T-cell (primary cell): ENCODE measurements at regions not wholly inside any gene's neighbourhood (a gene's known extent, or its start where the extent isn't known, plus 50 kb on each side); places are given as distances from the start of the nearest gene placed in this dataset.
"Not testable (repeated sequence)": the region's sequence is repeated elsewhere in the genome, so short reads cannot be mapped to it uniquely, and the experiment has no call there.

ENCODE experiments used
- ATAC-seq, 4 experiments: fragments of 200-7000 bp in 3 of 4; fragments of 150-1000 bp in 1 of 4; cut with Tn5 transposase; replicated peaks in 1 of 4; 1 replicate in 3 of 4; 2 replicates in 1 of 4; pipeline ENCODE4 v1.10.0; 2021; ENCODE audit warnings: moderate library complexity in 3 of 4, mild to moderate bottlenecking in 2 of 4, moderate number of reproducible peaks in 1 of 4
- CTCF ChIA-PET, 2 donors: fragments of 300-600 bp; sonication (Branson Sonifier 250); formaldehyde crosslinking; loops; one replicate each; lab custom pipeline; 2022; ENCODE audit warnings: antibody characterized with exemption in 2 of 2; lab: Charles Lee
- POLR2A ChIA-PET, 2 donors: fragments of 300-600 bp; sonication (Branson Sonifier 250); formaldehyde crosslinking; loops; one replicate each; lab custom pipeline; 2022; ENCODE audit warnings: antibody characterized with exemption in 2 of 2; lab: Charles Lee
- DNase-seq, 35 experiments: peaks; one replicate each; pipeline versions ENCODE4 v3.0.0 to v3.0.0-alpha.2; 2013 to 2023
- H3K27ac ChIP-seq: one replicate; pipeline ENCODE4 v1.5.1; 2013; ENCODE audit warnings: low read length
- H3K27me3 ChIP-seq, 2 experiments: replicated peaks in 1 of 2; 1 replicate in 1 of 2; 2 replicates in 1 of 2; pipeline versions ENCODE4 v1.6.1 to v1.7.0; 2013; ENCODE audit warnings: low read length in 1 of 2, mixed read lengths in 1 of 2; ENCODE audit not compliant: control insufficient read depth in 2 of 2, insufficient read depth in 2 of 2; ENCODE audit errors: extremely low read depth in 1 of 2
- H3K36me3 ChIP-seq, 2 donors: 1 replicate in 1 of 2; 2 replicates in 1 of 2; pipeline versions ENCODE4 v1.6.1 to v1.7.0; 2013; ENCODE audit warnings: low read length in 1 of 2; ENCODE audit not compliant: control insufficient read depth in 2 of 2, insufficient read depth in 1 of 2; ENCODE audit errors: extremely low read depth in 1 of 2
- H3K4me1 ChIP-seq, 2 experiments: 1 replicate in 1 of 2; 2 replicates in 1 of 2; pipeline versions ENCODE4 v1.6.1 to v1.7.0; 2013; ENCODE audit warnings: low read length in 2 of 2, mixed read lengths in 1 of 2; ENCODE audit not compliant: insufficient read depth in 2 of 2, control insufficient read depth in 1 of 2; ENCODE audit errors: extremely low read depth in 1 of 2
- H3K4me3 ChIP-seq, 2 donors: 1 replicate in 1 of 2; 2 replicates in 1 of 2; pipeline versions ENCODE4 v1.5.1 to v1.7.0; 2013; ENCODE audit warnings: mild to moderate bottlenecking in 2 of 2, low read length in 1 of 2, moderate library complexity in 1 of 2; ENCODE audit not compliant: control insufficient read depth in 1 of 2; ENCODE audit errors: extremely low read depth in 1 of 2
- H3K9me3 ChIP-seq: 2 replicates; pipeline ENCODE4 v1.7.0; 2013
- H3K27ac Mint-ChIP-seq, 2 donors: one replicate each; pipeline ENCODE4 v1.8.0; 2020 to 2021; ENCODE audit warnings: mild to moderate bottlenecking in 2 of 2, mixed read lengths in 2 of 2
- H3K27me3 Mint-ChIP-seq, 2 donors: one replicate each; pipeline ENCODE4 v1.8.0; 2021 to 2022; ENCODE audit warnings: mixed read lengths in 2 of 2
- H3K36me3 Mint-ChIP-seq: one replicate; pipeline ENCODE4 v1.8.0; 2021; ENCODE audit warnings: mixed read lengths
- H3K4me1 Mint-ChIP-seq, 3 donors: one replicate each; pipeline ENCODE4 v1.8.0; 2020 to 2022; ENCODE audit warnings: mixed read lengths in 3 of 3, mild to moderate bottlenecking in 1 of 3
- H3K4me3 Mint-ChIP-seq, 3 donors: one replicate each; pipeline ENCODE4 v1.8.0; 2020 to 2022; ENCODE audit warnings: mild to moderate bottlenecking in 3 of 3, mixed read lengths in 3 of 3, moderate library complexity in 3 of 3
- H3K9me3 Mint-ChIP-seq, 3 donors: one replicate each; pipeline ENCODE4 v1.8.0; 2020 to 2022; ENCODE audit warnings: mixed read lengths in 3 of 3
- WGBS: methylation state at CpG from one replicate; pipeline ENCODE4 v1.1.5; 2013; ENCODE audit warnings: missing lambda C conversion rate; ENCODE audit not compliant: insufficient coverage; 5-methylcytosine and 5-hydroxymethylcytosine counted together

DNA sequence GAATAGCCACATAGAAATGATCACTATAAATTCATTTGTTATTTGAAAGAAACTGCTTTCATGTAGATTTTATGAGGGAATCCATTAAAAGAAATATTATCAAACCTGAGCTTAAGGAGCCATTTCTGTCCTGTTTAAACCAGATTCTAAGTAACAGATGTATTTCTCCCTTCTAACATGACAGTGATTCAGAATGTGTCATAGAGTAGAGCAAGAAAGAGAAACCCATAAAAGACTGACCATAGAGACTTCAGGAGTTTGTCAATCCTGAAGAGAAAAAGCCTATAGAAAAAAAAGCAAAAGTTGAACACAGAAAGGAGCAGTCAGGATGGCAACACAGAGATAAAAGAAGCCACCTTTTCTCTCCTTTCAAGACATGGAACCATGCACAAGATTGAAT, 390.6 kb downstream of the PRIM2 start:
- H3K36me3 ChIP-seq, POLR2A ChIA-PET, H3K4me3 Mint-ChIP-seq, H3K27ac ChIP-seq, H3K27ac Mint-ChIP-seq, H3K4me1 ChIP-seq, H3K4me3 ChIP-seq, H3K27me3 Mint-ChIP-seq, H3K9me3 Mint-ChIP-seq, H3K27me3 ChIP-seq, H3K36me3 Mint-ChIP-seq, CTCF ChIA-PET, H3K9me3 ChIP-seq, ATAC-seq, H3K4me1 Mint-ChIP-seq, DNase-seq: not testable (repeated sequence)

DNA sequence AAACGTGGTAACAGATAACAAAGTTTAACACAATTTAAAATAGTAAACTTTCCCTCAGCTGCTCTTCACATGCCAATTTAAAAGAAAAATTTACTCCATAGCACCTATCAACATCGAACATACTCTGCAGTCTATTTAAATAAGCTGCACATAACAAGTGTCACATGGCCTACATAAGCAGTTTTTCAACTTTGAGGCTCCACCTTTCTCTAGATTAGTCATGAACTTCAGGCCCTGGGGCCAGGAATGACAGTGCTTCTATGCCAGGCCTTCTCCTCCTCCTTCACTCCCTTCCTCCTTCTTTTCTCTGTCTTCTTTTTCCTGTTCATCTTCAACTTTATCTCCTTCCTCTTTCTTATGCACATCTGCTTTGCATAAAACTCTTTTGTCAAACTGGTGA, 405.1 kb downstream of the PRIM2 start:
- H3K27ac Mint-ChIP-seq, H3K27me3 ChIP-seq, H3K9me3 ChIP-seq, H3K4me3 Mint-ChIP-seq, CTCF ChIA-PET, H3K27ac ChIP-seq, H3K27me3 Mint-ChIP-seq, H3K4me1 Mint-ChIP-seq, H3K9me3 Mint-ChIP-seq, H3K36me3 ChIP-seq, H3K36me3 Mint-ChIP-seq, H3K4me3 ChIP-seq, H3K4me1 ChIP-seq, ATAC-seq, DNase-seq, POLR2A ChIA-PET: not testable (repeated sequence)
- 100% methylated on average over 1 of the region's 2 CpGs for WGBS

DNA sequence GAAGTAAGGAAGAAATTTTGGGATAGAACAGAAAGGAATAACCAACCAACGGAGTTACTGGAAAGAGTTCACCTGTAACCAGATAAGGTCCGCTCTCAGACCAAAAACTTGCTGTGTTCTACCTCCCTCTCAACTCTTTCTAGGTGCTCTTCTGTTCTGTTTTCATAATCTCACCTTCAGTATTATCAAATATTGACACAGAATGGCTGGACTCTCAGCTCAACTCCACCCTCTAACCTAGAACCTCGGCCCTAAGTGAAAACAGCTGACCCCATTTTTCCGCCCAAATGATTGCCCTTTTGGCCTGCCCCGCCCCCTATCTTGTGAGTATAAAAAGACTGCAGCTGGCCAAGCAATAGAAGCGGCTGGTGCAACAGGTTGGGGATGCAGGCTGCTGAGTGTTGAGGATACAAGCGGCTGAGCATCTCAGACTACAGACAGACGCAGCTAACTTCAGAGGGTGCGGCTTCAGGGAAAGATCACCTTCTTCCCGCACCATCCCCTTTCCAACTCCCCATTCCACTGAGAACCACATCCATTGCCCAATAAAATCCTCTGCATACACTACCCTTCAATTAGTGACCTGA, 406.5 kb downstream of the PRIM2 start:
- H3K9me3 Mint-ChIP-seq, H3K4me3 ChIP-seq, H3K27ac ChIP-seq, DNase-seq, H3K9me3 ChIP-seq, H3K27ac Mint-ChIP-seq, H3K36me3 Mint-ChIP-seq, CTCF ChIA-PET, H3K4me1 ChIP-seq, POLR2A ChIA-PET, H3K36me3 ChIP-seq, H3K27me3 Mint-ChIP-seq, ATAC-seq, H3K4me1 Mint-ChIP-seq, H3K27me3 ChIP-seq, H3K4me3 Mint-ChIP-seq: not testable (repeated sequence)
- WGBS = 94% methylated on average over 3 of the region's 10 CpGs

DNA sequence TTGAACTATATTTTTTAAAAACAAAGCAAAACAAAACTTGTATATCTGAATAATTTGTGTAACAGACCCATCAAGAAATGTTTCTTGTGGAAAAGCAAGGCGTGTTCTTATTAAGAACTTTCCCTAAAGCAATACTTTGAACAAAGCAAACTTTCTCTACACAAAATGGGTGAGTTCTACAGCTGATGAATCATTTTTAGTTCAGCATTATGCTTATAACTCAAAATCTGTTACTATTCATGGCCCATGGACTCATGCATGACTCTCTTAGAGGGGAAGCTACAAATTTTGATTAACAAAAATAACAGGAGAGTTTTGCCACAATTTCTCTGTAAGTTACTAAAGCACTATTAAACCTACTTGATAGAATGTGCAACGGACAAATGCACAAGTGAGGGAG, 412.0 kb downstream of the PRIM2 start:
- H3K9me3 Mint-ChIP-seq, H3K27me3 ChIP-seq, H3K9me3 ChIP-seq, H3K4me1 ChIP-seq, H3K27ac ChIP-seq, CTCF ChIA-PET, H3K27me3 Mint-ChIP-seq, H3K27ac Mint-ChIP-seq, H3K4me3 ChIP-seq, POLR2A ChIA-PET, H3K4me3 Mint-ChIP-seq, ATAC-seq, DNase-seq, H3K4me1 Mint-ChIP-seq, H3K36me3 ChIP-seq, H3K36me3 Mint-ChIP-seq: not testable (repeated sequence)
- WGBS = no CpG with 5 or more reads among the region's 2 CpGs

DNA sequence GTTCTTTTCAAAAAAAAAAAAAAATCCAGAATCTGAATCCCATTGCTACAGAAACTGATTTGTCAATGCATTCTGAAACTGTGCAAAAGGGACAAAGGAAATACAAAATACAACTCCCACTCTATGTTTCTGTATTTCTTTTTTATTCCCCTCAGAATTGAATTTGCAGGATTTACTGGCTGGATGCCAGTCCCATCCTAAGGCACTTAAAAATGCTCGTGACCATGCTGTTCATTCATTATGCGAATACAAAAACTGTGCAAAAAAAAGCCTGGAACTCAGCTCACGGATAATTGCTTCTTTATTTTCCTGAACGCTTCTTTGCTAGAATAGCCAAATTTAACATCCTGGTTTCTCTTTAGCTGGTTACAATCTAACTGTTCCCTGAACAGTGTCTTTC, 413.3 kb downstream of the PRIM2 start:
- H3K36me3 ChIP-seq, H3K36me3 Mint-ChIP-seq, H3K27ac Mint-ChIP-seq, DNase-seq, CTCF ChIA-PET, ATAC-seq, H3K4me3 ChIP-seq, H3K27me3 ChIP-seq, H3K4me1 Mint-ChIP-seq, H3K27ac ChIP-seq, POLR2A ChIA-PET, H3K4me1 ChIP-seq, H3K9me3 Mint-ChIP-seq, H3K4me3 Mint-ChIP-seq, H3K9me3 ChIP-seq, H3K27me3 Mint-ChIP-seq: not testable (repeated sequence)
- 78% methylated on average over 2 of the region's 4 CpGs for WGBS

DNA sequence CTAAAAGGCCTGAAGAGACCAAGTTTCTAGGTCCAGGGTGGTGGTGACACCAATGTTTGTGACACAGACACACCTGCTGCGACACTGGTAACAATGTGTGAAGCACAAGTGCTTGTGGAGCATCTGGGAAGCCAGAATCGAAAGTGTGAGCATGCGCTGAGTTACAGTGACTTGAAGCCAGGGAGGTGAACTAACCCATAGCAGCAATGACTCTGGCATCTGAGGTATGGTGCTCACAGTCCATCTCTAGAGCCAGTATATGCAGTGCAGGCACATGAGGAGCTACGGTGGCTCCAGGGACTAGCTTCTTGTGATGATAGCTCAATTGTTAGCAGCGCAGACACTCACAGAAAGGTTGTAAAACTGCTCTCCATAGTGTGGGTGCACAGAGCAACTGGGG, 430.3 kb downstream of the PRIM2 start:
- H3K27me3 Mint-ChIP-seq, H3K9me3 ChIP-seq, H3K9me3 Mint-ChIP-seq, H3K36me3 ChIP-seq, H3K4me3 Mint-ChIP-seq, H3K27me3 ChIP-seq, DNase-seq, H3K27ac ChIP-seq, H3K36me3 Mint-ChIP-seq, H3K4me1 ChIP-seq, CTCF ChIA-PET, POLR2A ChIA-PET, H3K4me1 Mint-ChIP-seq, ATAC-seq, H3K27ac Mint-ChIP-seq, H3K4me3 ChIP-seq: not testable (repeated sequence)
- 80% methylated on average over 3 of the region's 5 CpGs for WGBS

DNA sequence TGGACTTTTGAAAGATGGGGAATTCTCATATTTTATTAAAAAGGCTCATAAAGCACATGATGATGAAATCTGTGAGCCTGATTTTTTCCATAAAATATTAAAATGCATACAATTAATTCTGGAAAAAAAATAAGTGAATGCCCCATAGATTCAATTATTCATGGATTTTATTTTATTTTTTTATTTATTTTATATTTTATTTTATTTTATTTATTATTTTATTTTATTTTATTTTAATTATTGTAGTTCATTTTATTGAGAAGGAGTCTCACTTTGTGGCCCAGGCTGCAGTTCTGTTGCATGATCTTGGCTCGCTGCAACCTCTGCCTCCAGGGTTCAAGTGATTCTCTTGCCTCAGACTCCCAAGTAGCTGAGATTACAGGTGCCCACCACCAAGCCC, 442.4 kb downstream of the PRIM2 start:
- H3K4me3 Mint-ChIP-seq, H3K27ac Mint-ChIP-seq, H3K36me3 Mint-ChIP-seq, H3K4me1 ChIP-seq, POLR2A ChIA-PET, ATAC-seq, H3K27me3 ChIP-seq, H3K9me3 ChIP-seq, H3K27me3 Mint-ChIP-seq, H3K27ac ChIP-seq, DNase-seq, CTCF ChIA-PET, H3K36me3 ChIP-seq, H3K4me3 ChIP-seq, H3K4me1 Mint-ChIP-seq, H3K9me3 Mint-ChIP-seq: not testable (repeated sequence)
- no CpG with 5 or more reads among the region's 1 CpG for WGBS
